Liver (tissue), 8 donors: ENCODE measurements at regions not wholly inside any gene's neighbourhood (a gene's known extent, or its start where the extent isn't known, plus 50 kb on each side); places are given as distances from the start of the nearest gene placed in this dataset.

Source experiments
- DNase-seq: peaks from one replicate; pipeline ENCODE4 v3.0.0-alpha.2; 2017; ENCODE audit warnings: low spot score
- H3K27ac ChIP-seq, 2 donors: one replicate each; pipeline ENCODE4 v1.7.0; 2013; ENCODE audit warnings: inconsistent platforms in 2 of 2, low read length in 2 of 2, control low read depth in 1 of 2, low read depth in 1 of 2, mild to moderate bottlenecking in 1 of 2
- H3K27me3 ChIP-seq, 4 donors: one replicate each; pipeline versions ENCODE4 v1.6.1 to v1.7.0; 2013; ENCODE audit warnings: low read length in 3 of 4, inconsistent platforms in 1 of 4, mild to moderate bottlenecking in 1 of 4, moderate library complexity in 1 of 4; ENCODE audit not compliant: control insufficient read depth in 4 of 4, insufficient read depth in 4 of 4
- H3K36me3 ChIP-seq, 4 donors: one replicate each; pipeline versions ENCODE4 v1.6.1 to v1.7.0; 2013; ENCODE audit warnings: low read length in 3 of 4, mild to moderate bottlenecking in 3 of 4, low read depth in 1 of 4, moderate library complexity in 1 of 4; ENCODE audit not compliant: control insufficient read depth in 4 of 4, insufficient read depth in 3 of 4
- H3K4me1 ChIP-seq, 4 donors: one replicate each; pipeline versions ENCODE4 v1.6.1 to v1.7.0; 2013; ENCODE audit warnings: low read length in 3 of 4, mild to moderate bottlenecking in 3 of 4, moderate library complexity in 1 of 4; ENCODE audit not compliant: control insufficient read depth in 4 of 4, insufficient read depth in 4 of 4
- H3K4me3 ChIP-seq, 3 donors: one replicate each; pipeline versions ENCODE4 v1.6.1 to v1.7.0; 2013; ENCODE audit warnings: low read length in 3 of 3, control low read depth in 1 of 3, low read depth in 1 of 3, mild to moderate bottlenecking in 1 of 3
- H3K9ac ChIP-seq, 2 donors: one replicate each; pipeline ENCODE4 v1.7.0; 2013; ENCODE audit warnings: low read length in 2 of 2, mild to moderate bottlenecking in 2 of 2, moderate library complexity in 2 of 2, control low read depth in 1 of 2, low read depth in 1 of 2
- H3K9me3 ChIP-seq, 4 donors: one replicate each; pipeline versions ENCODE4 v1.6.1 to v1.7.0; 2013; ENCODE audit warnings: low read length in 3 of 4; ENCODE audit not compliant: control insufficient read depth in 4 of 4
- ATF3 ChIP-seq: IDR thresholded peaks from 2 replicates; pipeline ENCODE4 v1.6.1; 2016; ENCODE audit warnings: antibody characterized with exemption
- CTCF ChIP-seq: fragments of 150-350 bp; IDR thresholded peaks from 2 replicates; pipeline ENCODE4 v1.5.1; 2017; ENCODE audit warnings: improper control_type of control experiment, low read depth, low read length; ENCODE audit not compliant: missing input control
- FOXA1 ChIP-seq: IDR thresholded peaks from 2 replicates; pipeline ENCODE4 v1.6.1; 2016; ENCODE audit warnings: antibody characterized with exemption
- FOXA2 ChIP-seq: IDR thresholded peaks from 2 replicates; pipeline ENCODE4 v1.6.1; 2016; ENCODE audit warnings: antibody characterized with exemption
- GABPA ChIP-seq, 2 donors: IDR thresholded peaks in 1 of 2; conservative IDR thresholded peaks in 1 of 2; 2 replicates each; pipeline ENCODE4 v1.6.1; 2016; ENCODE audit warnings: antibody characterized with exemption in 2 of 2, mild to moderate bottlenecking in 1 of 2, moderate library complexity in 1 of 2
- HNF4A ChIP-seq, 2 donors: conservative IDR thresholded peaks; 2 replicates each; pipeline ENCODE4 v1.6.1; 2016; ENCODE audit warnings: antibody characterized with exemption in 2 of 2, mild to moderate bottlenecking in 2 of 2
- HNF4G ChIP-seq: IDR thresholded peaks from 2 replicates; pipeline ENCODE4 v1.6.1; 2016; ENCODE audit warnings: antibody characterized with exemption
- JUND ChIP-seq, 2 donors: IDR thresholded peaks; 2 replicates each; pipeline ENCODE4 v1.6.1; 2016; ENCODE audit warnings: antibody characterized with exemption in 2 of 2
- MAX ChIP-seq: IDR thresholded peaks from 2 replicates; pipeline ENCODE4 v1.6.1; 2016; ENCODE audit warnings: antibody characterized with exemption
- NR2F2 ChIP-seq: IDR thresholded peaks from 2 replicates; pipeline ENCODE4 v1.6.1; 2016; ENCODE audit warnings: antibody characterized with exemption
- RAD21 ChIP-seq, 2 donors: IDR thresholded peaks; 2 replicates each; pipeline ENCODE4 v1.6.1; 2016; ENCODE audit warnings: antibody characterized with exemption in 2 of 2, mild to moderate bottlenecking in 2 of 2
- REST ChIP-seq: IDR thresholded peaks from 2 replicates; pipeline ENCODE4 v1.6.1; 2016; ENCODE audit warnings: antibody characterized with exemption, mild to moderate bottlenecking
- RXRA ChIP-seq, 2 donors: IDR thresholded peaks; 2 replicates each; pipeline ENCODE4 v1.6.1; 2017 to 2018; ENCODE audit warnings: antibody characterized with exemption in 2 of 2, mild to moderate bottlenecking in 1 of 2
- SP1 ChIP-seq: IDR thresholded peaks from 2 replicates; pipeline ENCODE4 v1.6.1; 2018; ENCODE audit warnings: antibody characterized with exemption, mild to moderate bottlenecking
- TAF1 ChIP-seq: conservative IDR thresholded peaks from 2 replicates; pipeline ENCODE4 v1.6.1; 2016; ENCODE audit warnings: antibody characterized with exemption, mild to moderate bottlenecking
- YY1 ChIP-seq: IDR thresholded peaks from 2 replicates; pipeline ENCODE4 v1.6.1; 2016; ENCODE audit warnings: antibody characterized with exemption, mild to moderate bottlenecking
- ZBTB33 ChIP-seq: IDR thresholded peaks from 2 replicates; pipeline ENCODE4 v1.6.1; 2016; ENCODE audit warnings: antibody characterized with exemption
- WGBS: extraction: QIAGEN DNeasy Blood & Tissue Kit; methylation state at CpG from one replicate; pipeline ENCODE4 v1.1.7; 2013; 5-methylcytosine and 5-hydroxymethylcytosine counted together
- donor health status: healthy.
- donor health status: healthy.
- donor health status: healthy.
- donor health status: healthy.
- donor health status: healthy.

GRCh38 chr11:11003226-11003625, 145.4 kb upstream of the ZBED5 start:
- Histone ChIP-seq H3K27ac (no peak overlapping the region), H3K4me1 (no peaks in the 10 kb centered on the region), H3K9me3 (no peaks in the 10 kb centered on the region), H3K9ac (no peak overlapping the region), H3K36me3 (no peaks in the 10 kb centered on the region), H3K4me3 (no peak overlapping the region), H3K27me3 (no peaks in the 10 kb centered on the region)
- 42% methylated on average over 3 of the region's 3 CpGs for WGBS
- TF ChIP-seq RXRA (IDR thresholded peaks at IDR 0.05) (no peak), RAD21 (IDR thresholded peaks at IDR 0.05) (no peak), SP1 (no peak), HNF4G (no peak), GABPA (IDR thresholded peaks at IDR 0.05 in 1 of 2, conservative IDR thresholded peaks at IDR 0.05 in 1 of 2) (no peak), TAF1 (no peak), CTCF (no peak), HNF4A (conservative IDR thresholded peaks at IDR 0.05) (no peak), YY1 (no peak), FOXA1 (no peak), NR2F2 (no peak), JUND (IDR thresholded peaks at IDR 0.05) (no peak), ATF3 (no peak), ZBTB33 (no peak), MAX (no peak)
- DNase-seq, result no peak

- H3K27ac ChIP-seq, result no peak overlapping the region
- no peaks in the 10 kb centered on the region for H3K9me3 ChIP-seq
- TF ChIP-seq HNF4G (no peak), ATF3 (no peak), SP1 (no peak), FOXA2 (no peak), FOXA1 (no peak), YY1 (no peak), NR2F2 (no peak), MAX (no peak), ZBTB33 (no peak), REST (no peak), TAF1 (no peak), RAD21 (IDR thresholded peaks at IDR 0.05) (no peak)
- DNase-seq, result no peak
- no peak overlapping the region for H3K9ac ChIP-seq
- 72% methylated on average over 7 of the region's 7 CpGs for WGBS
- no peaks in the 10 kb centered on the region for H3K4me1 ChIP-seq
- no peak overlapping the region for H3K4me3 ChIP-seq
- H3K27me3 ChIP-seq, result no peaks in the 10 kb centered on the region
- H3K36me3 ChIP-seq, result no peaks in the 10 kb centered on the region
These were observed 142.9 kb upstream of the ZBED5 start for GRCh38 chr11:11000579-11001283.
